ENCODE measurements at regions not wholly inside any gene's neighbourhood (a gene's known extent, or its start where the extent isn't known, plus 50 kb on each side); places are given as distances from the start of the nearest gene placed in this dataset.
A peak's percentile ranks its signal among the peaks of the same experiment; 100 is the strongest.

GRCh38 chr7:115822380-115822779 lies 208.2 kb downstream of the TFEC start:
- H3K79me2 ChIP-seq (ENCODE audit: control insufficient read depth, insufficient read depth, low read length), result no peaks in the 10 kb centered on the region
- no peaks in the 10 kb centered on the region for H4K20me1 ChIP-seq (replicated peaks; ENCODE audit: control insufficient read depth, insufficient read depth, low read length)
- TF ChIP-seq CEBPG (CRISPR knock-in tag; IDR thresholded peaks at IDR 0.05) (no peak), CEBPG (tag; conservative IDR thresholded peaks at IDR 0.05 in 1 of 2, IDR thresholded peaks at IDR 0.05 in 1 of 2) (0 out of 4 replicates have a peak, but pooled peaks of 1 of the 2 experiments have one; percentile 11), TSC22D4 (tag; IDR thresholded peaks at IDR 0.05) (no peak)
- no peaks in the 10 kb centered on the region for H3K9me3 ChIP-seq (replicated peaks; ENCODE audit: control insufficient read depth, insufficient read depth, low read depth, low read length)
- CTCF ChIA-PET (ENCODE audit: low intra/inter-chr PET ratio), result no interaction called here
- H3K27me3 ChIP-seq (ENCODE audit: control insufficient read depth in 2 of 2, insufficient read depth in 2 of 2, low read length in 2 of 2), result no peaks in the 10 kb centered on the region
- no peak overlapping the region for H3K4me2 ChIP-seq (ENCODE audit: insufficient read depth, low read length)
- BruUV-seq (replicated peaks), result no TSS peak
- intact Hi-C loops (cut with micrococcal nuclease), result no loop called here
- FAIRE-seq (no peak), DNase-seq (ENCODE audit: extremely low read depth in 1 of 4, low spot score in 3 of 4) (no peak), ATAC-seq (no peak)
- H3K27ac ChIP-seq (ENCODE audit: extremely low read depth, low read depth, low read length), result no peak overlapping the region
- no peak overlapping the region for H2AFZ ChIP-seq (ENCODE audit: low read depth, low read length)
- no peak overlapping the region for H3K4me3 ChIP-seq
- POLR2A ChIA-PET, result no interaction called here
- WGBS (ENCODE audit: insufficient coverage, low coverage, missing lambda C conversion rate), result 0% methylated on average over 1 of the region's 1 CpG
- H3K4me1 ChIP-seq (replicated peaks in 1 of 2; ENCODE audit: control insufficient read depth in 2 of 2, insufficient read depth in 2 of 2, low read length in 2 of 2), result no peaks in the 10 kb centered on the region
- no peak overlapping the region for H3K9ac ChIP-seq (ENCODE audit: insufficient read depth in 1 of 2, low read depth in 2 of 2, low read length in 2 of 2)
- in situ Hi-C loops (cut with MboI), result no loop called here
- no peaks in the 10 kb centered on the region for H3K36me3 ChIP-seq (ENCODE audit: control insufficient read depth, insufficient read depth, low read length)
- no peaks in the 10 kb centered on the region for H3K9me1 ChIP-seq (ENCODE audit: control insufficient read depth, insufficient read depth, low read length)

DNA sequence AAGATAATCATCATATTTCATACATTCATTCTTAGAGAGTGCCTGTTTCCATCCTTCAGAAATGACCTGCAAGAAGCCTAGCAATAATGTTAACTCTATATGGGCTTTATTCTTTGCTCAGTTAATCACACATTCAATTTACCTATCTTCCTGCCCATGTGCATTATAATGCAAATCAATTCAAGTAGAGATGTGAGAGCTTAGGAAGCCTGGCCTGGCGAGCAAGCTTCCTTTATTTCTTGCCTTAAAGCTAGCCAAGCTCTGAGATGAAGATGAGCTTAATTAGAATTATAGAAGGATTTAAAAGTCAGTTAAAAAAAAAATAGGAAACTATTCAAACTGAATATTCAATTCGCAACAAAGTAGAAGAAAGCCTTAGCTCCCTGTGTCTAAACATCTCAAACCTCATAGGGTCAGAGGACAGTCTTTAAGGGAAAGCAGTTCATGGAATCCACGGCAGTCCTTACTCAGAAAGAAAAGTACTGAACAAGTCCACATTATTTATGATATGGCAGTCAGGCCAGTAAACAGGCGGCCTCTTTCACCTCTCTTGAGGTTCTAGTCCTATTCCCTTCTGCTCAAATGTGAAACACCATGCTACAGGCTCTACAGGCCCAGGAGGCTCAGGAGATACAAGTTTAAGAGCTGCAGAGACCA lies 214.1 kb downstream of the TFEC start:
- no peak overlapping the region for H3K4me3 ChIP-seq
- no peak overlapping the region for H3K27ac ChIP-seq (ENCODE audit: extremely low read depth, low read depth, low read length)
- H3K9me3 ChIP-seq (replicated peaks; ENCODE audit: control insufficient read depth, insufficient read depth, low read depth, low read length), result no peaks in the 10 kb centered on the region; the same call in 1 of the 2 replicates
- POLR2A ChIA-PET, result no interaction called here
- FAIRE-seq, result no peak
- under 1% methylated on average over 4 of the region's 4 CpGs for WGBS (ENCODE audit: insufficient coverage, low coverage, missing lambda C conversion rate)
- no peak overlapping the region for H2AFZ ChIP-seq (ENCODE audit: low read depth, low read length)
- no peaks in the 10 kb centered on the region for H3K27me3 ChIP-seq (ENCODE audit: control insufficient read depth in 2 of 2, insufficient read depth in 2 of 2, low read length in 2 of 2)
- no peak for TF ChIP-seq POLR3G (IDR thresholded peaks at IDR 0.05; ENCODE audit: extremely low read depth, insufficient read length, insufficient replicate concordance)
- TF ChIP-seq ZNF282 (CRISPR knock-in tag; IDR thresholded peaks at IDR 0.05), result no peak
- no peak for TF ChIP-seq ZNF146 (CRISPR knock-in tag; IDR thresholded peaks at IDR 0.05; ENCODE audit: unreplicated experiment)
- no peak for TF ChIP-seq MEIS2 (IDR thresholded peaks at IDR 0.05; ENCODE audit: partially characterized antibody)
- no peak for TF ChIP-seq ZNF124 (CRISPR knock-in tag; IDR thresholded peaks at IDR 0.05)
- no peak for TF ChIP-seq ZSCAN32 (CRISPR knock-in tag; IDR thresholded peaks at IDR 0.05)
- TF ChIP-seq POLR2H (tag; IDR thresholded peaks at IDR 0.05; ENCODE audit: low read depth), result no peak
- DNase-seq (ENCODE audit: extremely low read depth in 1 of 4, low spot score in 3 of 4), result no peak
- CTCF ChIA-PET (ENCODE audit: low intra/inter-chr PET ratio), result no interaction called here
- no peak for ATAC-seq
- H4K20me1 ChIP-seq (replicated peaks; ENCODE audit: control insufficient read depth, insufficient read depth, low read length), result no peaks in the 10 kb centered on the region
- no peaks in the 10 kb centered on the region for H3K4me1 ChIP-seq (replicated peaks in 1 of 2; ENCODE audit: control insufficient read depth in 2 of 2, insufficient read depth in 2 of 2, low read length in 2 of 2)
- H3K4me2 ChIP-seq (ENCODE audit: insufficient read depth, low read length), result no peak overlapping the region
- no TSS peak for BruUV-seq (replicated peaks)
- no peaks in the 10 kb centered on the region for H3K36me3 ChIP-seq (ENCODE audit: control insufficient read depth, insufficient read depth, low read length)
- intact Hi-C loops (cut with micrococcal nuclease), result no loop called here
- no peaks in the 10 kb centered on the region for H3K79me2 ChIP-seq (ENCODE audit: control insufficient read depth, insufficient read depth, low read length)
- no peak overlapping the region for H3K9ac ChIP-seq (ENCODE audit: insufficient read depth in 1 of 2, low read depth in 2 of 2, low read length in 2 of 2)
- in situ Hi-C loops (cut with MboI), result no loop called here
- no peaks in the 10 kb centered on the region for H3K9me1 ChIP-seq (ENCODE audit: control insufficient read depth, insufficient read depth, low read length)
